IPS DF 4.7 (cell line): ENCODE measurements at regions not wholly inside any gene's neighbourhood (a gene's known extent, or its start where the extent isn't known, plus 50 kb on each side); places are given as distances from the start of the nearest gene placed in this dataset.

Experiments
- DNase-seq: peaks from one replicate; pipeline ENCODE4 v3.0.0-alpha.2; 2013; ENCODE audit warnings: low spot score; ENCODE audit errors: extremely low read depth

DNA sequence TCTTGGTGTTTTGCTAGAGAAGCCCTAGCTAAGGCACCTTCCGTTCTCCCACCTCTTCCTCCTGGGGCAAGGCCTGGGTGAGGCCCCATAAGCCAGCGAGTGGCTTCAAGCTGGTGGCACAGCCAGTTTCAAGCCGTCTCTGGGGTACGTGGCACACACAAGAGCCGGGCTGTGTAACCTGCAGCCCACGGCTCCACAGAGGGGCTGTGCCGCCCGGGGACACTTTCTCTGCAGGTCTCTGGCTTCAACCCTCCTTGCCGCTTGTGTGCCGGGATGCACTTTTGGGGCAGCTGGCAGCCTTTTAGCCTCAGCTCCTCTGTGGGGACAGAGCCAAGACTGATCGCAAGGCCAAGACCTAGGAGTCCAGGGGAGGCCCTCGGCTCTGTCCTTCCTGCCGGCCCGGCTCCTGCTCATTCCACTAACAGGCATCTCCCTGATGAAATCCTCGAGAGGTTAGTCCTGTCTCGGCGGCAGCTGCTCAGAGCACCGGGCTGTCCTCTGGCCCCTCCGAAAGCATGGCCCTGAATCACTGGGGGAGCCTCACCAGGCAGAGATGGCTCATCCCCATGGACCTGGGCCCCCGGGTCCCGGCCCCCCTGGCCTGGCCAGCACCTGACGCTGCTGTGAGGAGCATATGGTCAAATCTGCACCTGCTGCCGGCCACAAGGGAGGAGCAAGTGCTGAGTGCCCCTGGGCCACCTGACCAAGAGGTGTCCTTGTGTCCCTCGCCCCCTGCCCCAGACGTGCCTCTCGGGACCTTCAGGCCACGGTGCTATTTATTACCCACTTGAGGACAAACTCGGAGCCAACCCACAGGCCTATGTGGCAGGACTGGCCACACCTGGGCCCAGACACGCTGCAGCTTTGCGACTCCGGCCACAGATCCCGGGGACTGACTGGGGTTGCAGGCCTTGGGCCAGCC lies 98.5 kb downstream of the METRNL start:
- DNase-seq: no peak

DNA sequence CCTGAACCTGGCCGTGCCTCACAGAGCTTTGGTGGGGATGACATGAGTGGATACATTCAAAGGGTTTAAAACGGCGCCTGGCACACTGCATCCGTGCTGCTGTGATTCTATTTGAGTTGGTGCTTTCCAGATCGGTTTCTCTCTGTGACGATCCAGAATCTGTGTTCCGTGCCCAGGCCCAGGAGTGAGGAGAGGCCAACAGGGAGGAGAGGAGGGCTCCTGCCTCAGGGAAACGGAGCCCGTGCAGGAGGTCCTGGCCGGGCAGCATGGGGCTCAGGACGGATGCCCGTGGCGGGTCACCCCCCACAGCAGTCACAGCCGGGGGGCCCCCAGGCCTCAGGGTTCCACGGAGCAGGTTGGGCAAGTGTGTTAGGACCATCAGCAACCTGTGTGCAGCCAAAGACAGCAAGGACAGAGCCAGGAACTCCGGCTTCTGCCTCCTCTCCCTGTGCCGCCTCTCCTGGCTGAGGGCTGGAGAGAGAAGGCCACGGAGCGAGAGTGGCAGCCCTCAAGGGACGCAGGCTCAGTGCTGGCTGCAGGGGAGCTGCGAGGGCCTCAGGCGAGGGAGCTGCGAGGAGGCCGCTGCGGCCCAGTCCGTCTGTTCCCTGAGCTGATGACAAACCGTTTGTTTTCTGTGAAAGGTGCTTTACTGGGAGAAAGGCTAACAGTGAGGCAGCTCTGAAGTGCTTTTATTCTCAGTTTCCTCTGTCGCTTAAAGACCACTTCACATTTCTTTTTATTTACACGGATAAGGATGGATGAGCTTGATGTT lies 99.3 kb downstream of the METRNL start:
- DNase-seq: no peak

DNA sequence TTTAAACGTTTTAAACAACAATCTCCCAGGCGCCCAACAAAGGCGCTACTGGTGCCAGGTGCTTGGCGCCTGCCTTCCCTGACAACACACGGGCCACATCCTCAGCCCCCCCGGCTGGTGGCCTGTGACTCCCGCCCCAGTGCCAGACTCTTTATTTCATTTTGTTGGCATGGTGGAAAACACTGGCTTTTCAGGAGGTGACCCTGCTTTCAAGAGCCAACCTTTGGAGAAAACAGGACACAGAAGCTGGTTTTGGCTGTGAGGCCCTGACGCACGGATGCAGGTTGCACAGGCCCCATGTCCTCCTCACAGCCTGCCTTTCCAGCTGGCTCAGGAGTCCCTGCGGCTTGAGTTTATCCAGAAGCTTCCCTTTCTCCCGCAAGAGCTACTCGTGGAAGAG lies 100.0 kb downstream of the METRNL start:
- DNase-seq: no peak

DNA sequence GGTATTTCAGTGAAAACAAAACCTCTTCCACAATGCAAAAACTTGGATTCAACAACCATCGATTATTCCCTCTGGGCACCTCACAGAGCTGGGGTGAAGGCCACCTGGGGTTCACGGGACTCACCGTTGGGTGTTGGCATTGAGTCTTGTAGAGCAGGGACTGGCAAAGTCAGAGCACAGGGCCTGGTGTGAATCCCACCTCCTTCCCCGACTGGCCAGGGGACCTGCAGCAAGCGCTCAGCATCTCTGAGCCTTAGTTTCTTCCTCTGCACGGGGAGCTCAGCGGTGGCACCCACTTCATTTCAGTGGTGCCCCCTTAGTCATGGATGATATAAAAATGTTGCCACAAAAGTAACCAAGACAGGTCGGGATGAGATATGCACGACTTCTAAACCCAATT lies 100.4 kb downstream of the METRNL start:
- no peak for DNase-seq

DNA sequence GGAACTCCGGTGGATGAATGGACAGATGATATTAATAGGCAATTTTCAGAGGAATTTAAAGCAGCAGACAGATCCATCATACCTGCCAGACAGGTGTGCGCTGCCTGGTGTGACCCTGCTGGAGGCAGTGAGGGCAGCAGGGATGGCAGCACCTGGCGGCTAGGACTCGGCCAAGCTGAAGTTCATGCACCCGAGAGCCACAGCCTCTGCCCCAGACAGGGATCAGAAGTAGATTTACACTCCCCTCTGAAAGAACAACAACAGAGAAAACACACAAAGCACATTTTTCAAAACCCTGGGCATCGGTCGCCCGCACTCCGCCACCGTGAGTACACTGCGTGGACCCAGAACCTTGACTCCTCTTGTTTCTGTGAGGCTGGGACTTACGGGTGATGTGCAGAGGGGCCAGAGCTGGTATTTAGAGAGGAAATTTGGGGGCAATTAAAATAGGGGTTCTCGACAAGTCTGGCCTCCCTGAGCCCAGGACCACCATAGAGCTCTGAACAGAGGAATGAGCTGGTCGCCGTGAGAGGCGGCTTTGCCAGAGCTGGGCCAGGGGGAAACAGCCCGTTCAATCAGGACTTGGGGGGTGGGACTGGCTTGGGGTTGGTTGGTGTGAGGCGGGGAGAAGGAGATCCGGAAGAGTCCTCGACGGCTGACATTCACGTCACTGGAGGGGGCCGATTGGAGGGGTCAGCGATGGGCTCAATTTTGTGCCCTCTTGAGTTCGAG lies 101.0 kb downstream of the METRNL start:
- no peak for DNase-seq

DNA sequence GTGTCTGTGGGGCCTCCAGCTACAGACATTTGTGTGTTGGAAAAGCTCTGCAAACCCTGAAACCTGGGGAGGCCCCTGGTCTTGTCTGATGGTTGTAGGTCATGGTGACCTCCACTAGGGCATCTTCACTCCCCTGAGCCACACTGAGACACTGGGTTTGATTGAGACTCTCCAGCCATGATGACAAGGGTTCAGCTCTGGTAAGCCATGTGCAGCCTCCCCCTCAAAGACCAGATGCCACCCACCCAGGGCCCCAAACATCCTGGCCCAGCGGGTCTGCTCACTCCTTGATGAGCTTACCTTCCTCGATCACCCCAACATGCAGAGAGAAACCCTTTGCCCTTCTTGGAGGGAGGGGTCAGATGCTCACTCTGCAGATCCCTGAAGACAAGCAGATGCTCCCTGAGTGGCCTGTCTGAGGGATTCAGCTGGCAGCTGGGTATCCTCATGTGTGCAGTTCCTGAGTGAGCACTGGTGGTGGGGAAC lies 101.6 kb downstream of the METRNL start:
- DNase-seq: no peak

DNA sequence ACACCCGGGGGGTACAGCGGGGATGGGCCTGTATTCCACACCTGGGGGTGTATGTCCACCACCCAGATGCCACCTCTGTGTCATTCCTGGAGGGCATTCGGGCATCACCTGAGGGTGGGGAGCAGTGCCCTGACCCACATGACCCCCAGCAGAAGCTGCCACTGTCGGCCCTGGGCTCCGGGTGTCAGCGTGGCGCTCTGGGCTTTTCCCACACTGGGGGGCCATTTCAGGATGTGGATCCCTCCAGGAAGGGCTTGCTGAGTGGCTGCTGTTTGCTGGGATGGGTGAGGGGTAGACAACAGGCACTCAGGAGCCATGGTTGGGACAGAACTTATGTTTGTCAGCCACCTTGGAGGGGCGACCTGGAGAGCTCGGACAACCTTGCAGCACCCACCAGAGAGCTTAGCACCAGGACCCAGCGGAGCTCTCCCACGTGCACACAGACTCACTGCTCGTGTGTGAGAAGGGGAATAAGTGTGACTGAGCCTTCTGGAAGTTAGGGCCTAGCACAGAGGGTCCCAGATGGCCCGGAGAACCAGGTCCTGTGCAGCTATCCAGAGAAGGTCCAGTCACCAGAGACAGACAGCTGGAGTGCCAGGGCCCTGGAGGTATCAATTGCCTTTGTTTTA lies 102.7 kb downstream of the METRNL start:
- DNase-seq: no peak

DNA sequence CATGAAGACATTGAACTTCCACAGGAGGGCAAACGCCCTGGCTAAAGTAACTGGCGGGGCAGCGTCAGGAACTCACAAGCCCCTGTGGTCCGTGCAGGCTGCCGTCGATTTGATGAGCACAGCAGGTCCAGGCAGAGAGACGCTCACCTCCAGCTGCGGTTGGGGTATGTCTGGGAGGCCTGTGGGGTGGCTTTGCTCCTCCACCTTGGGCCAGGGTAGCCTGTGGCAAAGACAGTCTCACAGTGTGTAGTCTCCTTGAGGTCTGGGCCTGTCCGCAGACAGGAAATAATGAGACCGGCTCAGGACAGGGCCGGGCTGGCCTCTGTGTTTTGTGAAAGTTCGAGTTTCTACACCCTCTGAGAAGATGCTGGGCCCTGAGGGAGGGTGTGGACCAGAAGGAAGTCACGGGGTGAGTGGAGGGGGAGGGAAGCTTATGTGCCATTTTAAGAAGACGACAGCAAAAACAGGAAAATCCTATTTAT lies 103.3 kb downstream of the METRNL start:
- DNase-seq: no peak

DNA sequence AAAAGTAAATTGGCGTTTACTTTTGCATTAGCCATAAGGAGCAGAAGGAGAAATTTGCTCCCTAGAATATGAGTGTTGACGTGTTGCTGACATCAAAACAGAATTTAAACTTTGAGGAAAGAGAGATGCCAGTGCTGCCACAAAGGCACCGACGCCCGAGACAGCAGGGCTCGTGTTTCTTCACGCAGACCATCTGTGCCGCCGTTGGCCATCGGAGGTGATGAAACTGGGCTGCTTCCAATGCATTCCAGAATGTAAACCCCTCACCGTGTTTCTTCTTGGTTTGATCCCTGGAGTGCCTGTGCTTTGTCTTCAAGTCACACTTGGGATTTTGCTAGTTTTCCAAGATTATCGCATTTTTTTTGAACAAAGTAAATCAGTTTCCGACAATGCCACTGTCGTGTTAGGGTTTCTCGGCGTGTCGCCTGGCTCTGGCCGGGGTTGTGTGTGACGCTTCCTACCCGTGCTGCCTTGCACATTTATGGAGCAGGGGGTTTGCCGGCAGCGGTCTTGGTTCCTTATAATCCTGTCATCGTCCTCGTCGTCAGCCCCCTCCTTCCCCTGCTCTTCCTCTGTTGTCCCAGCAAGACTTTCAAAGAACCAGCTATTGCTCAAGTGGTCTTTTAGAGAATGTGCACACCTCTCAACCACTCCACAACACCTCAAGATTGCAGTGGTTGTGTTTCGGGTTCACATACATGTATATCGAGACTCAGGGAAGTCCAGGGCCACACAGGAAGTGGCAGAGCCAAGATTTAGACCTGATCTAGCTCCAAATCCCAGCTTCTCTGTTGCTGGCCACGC lies 103.9 kb downstream of the METRNL start:
- DNase-seq: no peak

DNA sequence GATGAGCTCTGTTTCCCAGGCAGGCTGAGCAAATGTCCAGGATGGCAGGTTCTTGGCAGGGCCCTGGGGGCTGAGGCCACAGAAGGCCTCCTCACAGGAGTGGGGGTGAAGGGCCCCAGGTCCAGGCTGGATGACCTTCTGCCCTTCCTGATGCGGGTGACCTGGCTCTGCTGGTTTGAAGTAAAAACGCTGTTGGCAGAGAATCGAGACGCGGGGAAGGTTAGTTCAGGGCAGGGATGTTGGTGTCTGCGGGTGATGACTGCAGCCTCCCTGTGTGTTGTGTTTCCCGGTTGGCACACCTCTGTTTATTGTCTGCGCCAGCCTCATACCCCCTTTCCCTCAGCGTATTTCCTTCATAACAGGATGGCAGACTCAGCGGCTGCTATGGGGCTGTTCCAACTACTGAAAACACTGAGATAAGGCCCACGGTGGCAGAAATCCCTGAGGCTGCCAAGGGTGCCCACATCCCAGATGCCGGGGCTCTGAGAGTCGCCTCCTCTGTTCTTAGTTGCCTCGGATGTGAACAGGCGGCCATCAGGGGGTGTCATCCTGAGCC lies 104.6 kb downstream of the METRNL start:
- no peak for DNase-seq

DNA sequence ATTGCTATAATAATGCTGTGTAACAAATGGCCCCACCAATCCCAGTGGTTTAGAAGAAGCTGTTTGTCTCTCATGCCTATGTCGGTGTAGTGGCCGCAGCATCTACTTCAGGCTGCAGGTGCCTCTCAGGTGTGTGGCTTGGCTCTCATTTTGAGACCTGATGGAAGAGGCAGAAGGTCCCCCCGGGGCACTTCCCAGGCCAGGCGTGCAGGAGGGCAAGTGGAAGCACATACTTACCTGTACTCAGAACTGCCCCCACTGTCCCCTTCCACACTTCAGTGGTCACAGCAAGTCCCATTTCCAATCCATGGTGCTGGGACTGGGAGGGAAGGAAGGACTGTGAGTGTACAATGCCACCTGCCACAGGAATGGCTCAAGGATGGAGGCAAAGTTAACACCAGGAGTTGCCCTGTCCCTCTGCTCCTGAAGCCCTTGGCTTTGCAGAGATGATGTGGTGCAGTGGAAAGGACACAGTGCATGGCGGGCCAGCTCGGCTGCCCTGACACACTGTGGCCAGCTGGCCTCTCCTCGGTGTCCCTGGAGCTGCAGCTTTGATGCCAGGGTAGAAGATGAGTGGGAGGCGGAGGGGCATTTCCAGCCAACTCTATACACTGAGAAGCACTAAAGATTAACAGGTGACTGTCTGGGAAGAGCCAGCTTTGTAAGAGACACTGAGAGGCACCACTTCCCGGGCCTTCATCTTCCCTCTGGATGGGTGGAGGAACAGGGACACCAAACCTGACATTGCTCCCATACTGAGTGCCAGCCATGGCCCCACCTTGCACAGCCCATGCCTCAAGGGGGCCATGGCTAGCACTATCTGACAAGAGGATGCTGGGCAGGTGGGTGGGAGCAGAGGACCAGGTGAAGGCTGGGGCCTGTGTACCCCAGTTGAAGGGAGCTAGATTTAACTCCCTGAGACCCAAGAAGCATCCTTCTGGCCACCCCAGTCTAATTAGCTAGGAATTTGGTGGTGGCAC lies 105.9 kb downstream of the METRNL start:
- DNase-seq: no peak

DNA sequence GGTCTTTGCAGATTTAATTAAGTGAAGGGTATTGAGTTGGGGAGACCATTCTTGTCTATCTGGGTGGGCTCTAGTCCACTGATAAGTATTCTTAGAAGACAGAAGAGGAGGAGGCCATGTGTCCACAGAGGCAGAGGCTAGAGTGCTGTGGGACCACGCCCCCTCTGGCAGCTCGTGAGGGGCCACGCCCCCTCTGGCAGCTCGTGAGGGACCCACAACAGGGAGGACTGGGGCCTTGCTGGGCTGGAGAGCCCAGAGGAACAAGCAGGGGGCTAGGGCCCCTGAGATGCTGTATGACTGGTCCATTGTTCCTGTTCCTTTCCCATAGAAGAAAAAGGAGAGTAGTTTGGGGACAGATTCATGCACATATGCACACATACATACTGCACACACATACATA lies 106.8 kb downstream of the METRNL start:
- DNase-seq: no peak

DNA sequence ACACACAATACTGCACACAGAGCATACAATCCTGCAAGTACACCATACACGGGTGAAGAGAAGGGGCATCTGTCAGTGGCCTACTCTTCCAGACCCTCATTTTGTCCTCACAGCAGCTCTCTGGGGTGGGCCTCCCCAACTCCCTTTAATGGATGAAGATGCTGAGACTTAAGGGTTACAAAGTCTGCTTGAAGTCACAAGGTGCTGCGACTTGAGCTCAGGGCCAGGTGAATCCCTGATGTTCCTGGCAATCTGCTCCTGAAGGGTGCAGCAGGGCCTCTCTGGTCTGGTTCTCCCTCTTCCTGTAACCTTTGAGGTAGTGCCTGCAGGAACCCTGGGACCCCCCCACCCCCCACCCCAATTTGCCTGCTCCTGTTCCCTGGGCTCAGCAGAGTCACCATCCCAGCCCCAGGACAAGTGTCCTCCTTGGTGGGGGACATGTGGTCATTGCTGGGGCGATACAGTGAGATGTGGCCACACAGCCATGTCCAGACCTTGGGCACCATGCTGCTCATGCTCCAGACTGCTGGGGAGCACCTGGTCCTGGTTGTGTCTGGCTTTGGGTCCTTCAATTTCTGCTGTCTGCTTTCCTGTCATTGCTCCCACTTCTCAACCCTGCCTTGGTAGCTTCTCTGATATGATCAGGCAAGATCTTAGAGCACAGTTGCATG lies 107.5 kb downstream of the METRNL start:
- DNase-seq: no peak

DNA sequence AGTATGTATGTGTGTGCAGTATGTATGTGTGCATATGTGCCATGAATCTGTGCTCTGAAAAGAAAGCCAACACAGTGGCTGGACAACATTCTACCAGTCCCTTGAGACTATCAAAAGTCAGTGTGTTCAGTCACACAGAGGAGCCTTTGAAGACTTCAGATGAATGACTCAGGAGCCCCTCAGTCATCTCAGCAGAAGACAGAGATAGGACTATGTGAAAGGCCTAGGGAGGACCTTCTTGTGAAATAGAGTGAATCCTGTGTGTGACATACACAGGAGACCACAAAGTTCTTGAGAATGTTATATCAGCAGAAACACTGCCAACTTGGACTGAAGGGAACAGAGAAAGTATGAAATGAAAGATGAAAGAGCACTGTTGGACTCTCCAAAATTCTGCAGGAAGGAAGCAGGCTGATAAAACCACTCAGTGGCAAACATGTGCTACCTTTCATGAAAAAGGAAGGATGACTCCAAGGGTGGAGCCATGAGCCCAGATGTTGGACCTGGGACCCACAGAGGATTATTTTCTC lies 108.4 kb downstream of the METRNL start:
- no peak for DNase-seq

DNA sequence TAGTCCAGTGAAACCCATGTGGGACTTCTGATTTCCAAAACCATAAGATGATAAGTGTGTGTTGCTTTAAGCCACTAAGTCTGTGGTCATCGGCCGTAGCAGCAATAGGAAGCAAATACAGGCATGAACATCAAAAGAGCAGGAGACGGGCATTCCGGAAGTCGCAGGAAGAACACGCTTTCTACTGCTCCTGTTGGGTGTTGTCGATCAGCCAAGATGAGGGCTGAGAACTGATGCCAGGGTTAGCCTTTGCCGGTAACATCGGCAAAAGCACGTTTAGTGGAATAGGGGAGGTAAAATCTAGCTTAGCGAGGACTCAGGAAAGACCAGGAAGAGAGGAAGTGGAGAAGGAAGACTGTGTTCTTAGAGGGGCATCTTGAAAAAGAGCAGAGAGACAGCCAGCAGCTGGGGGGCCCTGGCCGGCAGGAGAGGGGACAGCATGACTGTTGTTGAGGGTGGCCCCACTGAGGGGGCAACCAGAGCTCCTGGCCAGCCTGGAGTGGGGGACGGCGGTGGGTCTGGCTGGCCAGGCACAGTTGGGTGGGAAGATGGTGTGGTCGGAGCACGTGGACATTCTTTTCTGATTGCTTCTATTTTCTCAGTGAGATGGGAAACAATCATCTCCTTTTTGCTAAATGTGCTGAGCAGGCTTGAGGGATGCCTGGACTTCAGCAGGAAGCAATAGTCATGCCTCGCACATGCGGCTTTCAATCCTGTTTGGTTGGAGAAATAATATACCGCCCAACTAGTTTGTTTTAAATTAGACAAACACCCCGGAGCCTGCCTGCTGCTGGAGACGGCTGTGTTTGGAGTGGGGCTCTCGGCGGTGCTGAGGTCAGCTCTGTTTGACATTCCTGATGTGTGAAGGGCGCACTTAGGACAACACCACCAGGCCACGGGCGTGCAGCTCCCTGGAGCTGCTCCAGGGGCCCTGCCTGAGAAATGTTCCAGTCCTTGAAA lies 109.9 kb downstream of the METRNL start:
- no peak for DNase-seq

DNA sequence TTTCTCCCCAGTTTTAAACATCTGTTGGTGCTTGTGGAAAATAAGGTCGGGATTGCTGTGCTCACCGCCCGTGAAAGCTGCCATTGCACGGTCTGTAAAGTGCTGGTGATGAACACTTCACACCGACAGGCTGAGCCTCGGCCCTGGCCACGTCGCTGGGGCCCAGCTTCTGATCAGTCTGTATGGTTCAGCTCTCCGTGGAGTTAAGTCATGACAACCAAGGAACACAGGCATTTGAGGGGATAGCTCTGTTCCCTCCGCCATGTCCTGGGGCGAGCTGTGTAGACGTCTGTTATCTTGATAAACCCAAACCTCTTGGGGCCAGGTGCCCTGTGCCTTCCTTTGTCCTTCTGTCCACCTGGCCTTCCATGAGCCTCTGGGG lies 110.6 kb downstream of the METRNL start:
- DNase-seq: no peak
